ENCODE measurements at regions not wholly inside any gene's neighbourhood (a gene's known extent, or its start where the extent isn't known, plus 50 kb on each side); places are given as distances from the start of the nearest gene placed in this dataset.
A peak's percentile ranks its signal among the peaks of the same experiment; 100 is the strongest.
"Not testable (repeated sequence)": the region's sequence is repeated elsewhere in the genome, so short reads cannot be mapped to it uniquely, and the experiment has no call there.

- not testable (repeated sequence) for DNase-seq (ENCODE audit: low read depth)
Observed at GRCh38 chr4:121616449-121616848, 80.3 kb downstream of the ANXA5 start.

GRCh38 chr4:121614101-121614500 is 82.7 kb downstream of the ANXA5 start:
- no peak for DNase-seq (ENCODE audit: low read depth)

- no peak for DNase-seq (ENCODE audit: low read depth)
Observed at GRCh38 chr4:121599049-121599448, 97.7 kb downstream of the ANXA5 start.

- DNase-seq (ENCODE audit: low read depth), result no peak
Observed at GRCh38 chr4:121597346-121597934, 99.3 kb downstream of the ANXA5 start.

- DNase-seq (ENCODE audit: low read depth), result peak; percentile 60
Observed at GRCh38 chr4:121594796-121595526, 101.8 kb downstream of the ANXA5 start.

- no peak for DNase-seq (ENCODE audit: low read depth)
Observed at GRCh38 chr4:121593760-121594159, 103.0 kb downstream of the ANXA5 start.

GRCh38 chr4:121592257-121592656 is 104.5 kb downstream of the ANXA5 start:
- DNase-seq (ENCODE audit: low read depth), result not testable (repeated sequence)

- DNase-seq (ENCODE audit: low read depth), result no peak
Observed at GRCh38 chr4:121584836-121585235, 111.9 kb downstream of the ANXA5 start.

GRCh38 chr4:121583396-121583795 is 113.4 kb downstream of the ANXA5 start:
- DNase-seq (ENCODE audit: low read depth), result no peak

GRCh38 chr4:121582296-121582695 is 114.5 kb downstream of the ANXA5 start:
- DNase-seq (ENCODE audit: low read depth), result no peak

- DNase-seq (ENCODE audit: low read depth), result not testable (repeated sequence)
Observed at GRCh38 chr4:121575392-121575791, 121.4 kb downstream of the ANXA5 start.

GRCh38 chr4:121574618-121575017 is 122.2 kb downstream of the ANXA5 start:
- DNase-seq (ENCODE audit: low read depth), result no peak

GRCh38 chr4:121567748-121568147 is 129.0 kb downstream of the ANXA5 start:
- no peak for DNase-seq (ENCODE audit: low read depth)

GRCh38 chr4:121564840-121565375 is 131.9 kb downstream of the ANXA5 start:
- DNase-seq (ENCODE audit: low read depth), result peak; percentile 52

- DNase-seq (ENCODE audit: low read depth), result no peak
Observed at GRCh38 chr4:121562811-121563210, 134.0 kb downstream of the ANXA5 start.

GRCh38 chr4:121555315-121556107 is 141.3 kb downstream of the ANXA5 start:
- DNase-seq (ENCODE audit: low read depth), result no peak

GRCh38 chr4:121554382-121554781 is 142.4 kb downstream of the ANXA5 start:
- peak; percentile 5 for DNase-seq (ENCODE audit: low read depth)

GRCh38 chr4:121551881-121552280 is 144.9 kb downstream of the ANXA5 start:
- DNase-seq (ENCODE audit: low read depth), result no peak

- DNase-seq (ENCODE audit: low read depth), result no peak
Observed at GRCh38 chr4:121551271-121551670, 145.5 kb downstream of the ANXA5 start.

- DNase-seq (ENCODE audit: low read depth), result no peak
Observed at GRCh38 chr4:121541696-121542095, 155.1 kb downstream of the ANXA5 start.

GRCh38 chr4:121535351-121535750 is 154.5 kb upstream of the QRFPR start:
- DNase-seq (ENCODE audit: low read depth), result no peak

GRCh38 chr4:121534187-121534586 is 153.4 kb upstream of the QRFPR start:
- no peak for DNase-seq (ENCODE audit: low read depth)

- no peak for DNase-seq (ENCODE audit: low read depth)
Observed at GRCh38 chr4:121526509-121526908, 145.7 kb upstream of the QRFPR start.

Data from EH (cell line).